HEK293T (cell line): ENCODE measurements at regions not wholly inside any gene's neighbourhood (a gene's known extent, or its start where the extent isn't known, plus 50 kb on each side); places are given as distances from the start of the nearest gene placed in this dataset.

Experiments
- ARNT ChIP-seq: fragments of 450-650 bp; IDR thresholded peaks from 2 replicates; pipeline ENCODE4 v1.6.1; 2017; ENCODE audit warnings: mild to moderate bottlenecking
- BHLHE40 ChIP-seq: fragments of 450-650 bp; IDR thresholded peaks from 2 replicates; pipeline ENCODE4 v1.6.1; 2016; ENCODE audit warnings: mild to moderate bottlenecking, moderate library complexity, borderline replicate concordance
- ELF4 ChIP-seq: fragments of 450-650 bp; IDR thresholded peaks from 2 replicates; pipeline ENCODE4 v1.6.1; 2017; ENCODE audit warnings: antibody characterized with exemption
- FOXA1 ChIP-seq: fragments of 450-650 bp; IDR thresholded peaks from 2 replicates; pipeline ENCODE4 v1.6.1; 2016; ENCODE audit warnings: mild to moderate bottlenecking
- FOXK2 ChIP-seq: fragments of 450-650 bp; IDR thresholded peaks from 2 replicates; pipeline ENCODE4 v1.6.1; 2016; ENCODE audit warnings: mild to moderate bottlenecking
- FOXM1 ChIP-seq: fragments of 450-650 bp; IDR thresholded peaks from 2 replicates; pipeline ENCODE4 v1.6.1; 2017; ENCODE audit warnings: mild to moderate bottlenecking, borderline replicate concordance
- HDGF ChIP-seq: fragments of 450-650 bp; IDR thresholded peaks from 2 replicates; pipeline ENCODE4 v1.6.1; 2017; ENCODE audit warnings: antibody characterized with exemption, borderline replicate concordance
- LEF1 ChIP-seq: fragments of 450-650 bp; IDR thresholded peaks from 2 replicates; pipeline ENCODE4 v1.6.1; 2017; ENCODE audit warnings: mild to moderate bottlenecking, borderline replicate concordance
- NFRKB ChIP-seq: fragments of 450-650 bp; IDR thresholded peaks from 2 replicates; pipeline ENCODE4 v1.6.1; 2016; ENCODE audit warnings: mild to moderate bottlenecking, moderate library complexity
- SP1 ChIP-seq: fragments of 450-650 bp; IDR thresholded peaks from 2 replicates; pipeline ENCODE4 v1.6.1; 2017
- TARDBP ChIP-seq: fragments of 450-650 bp; IDR thresholded peaks from 2 replicates; pipeline ENCODE4 v1.6.1; 2016
- TF ChIP-seq, protein P1 (sequence below): fragments of 450-650 bp; IDR thresholded peaks from 2 replicates; pipeline ENCODE4 v1.6.1; 2016

DNA sequence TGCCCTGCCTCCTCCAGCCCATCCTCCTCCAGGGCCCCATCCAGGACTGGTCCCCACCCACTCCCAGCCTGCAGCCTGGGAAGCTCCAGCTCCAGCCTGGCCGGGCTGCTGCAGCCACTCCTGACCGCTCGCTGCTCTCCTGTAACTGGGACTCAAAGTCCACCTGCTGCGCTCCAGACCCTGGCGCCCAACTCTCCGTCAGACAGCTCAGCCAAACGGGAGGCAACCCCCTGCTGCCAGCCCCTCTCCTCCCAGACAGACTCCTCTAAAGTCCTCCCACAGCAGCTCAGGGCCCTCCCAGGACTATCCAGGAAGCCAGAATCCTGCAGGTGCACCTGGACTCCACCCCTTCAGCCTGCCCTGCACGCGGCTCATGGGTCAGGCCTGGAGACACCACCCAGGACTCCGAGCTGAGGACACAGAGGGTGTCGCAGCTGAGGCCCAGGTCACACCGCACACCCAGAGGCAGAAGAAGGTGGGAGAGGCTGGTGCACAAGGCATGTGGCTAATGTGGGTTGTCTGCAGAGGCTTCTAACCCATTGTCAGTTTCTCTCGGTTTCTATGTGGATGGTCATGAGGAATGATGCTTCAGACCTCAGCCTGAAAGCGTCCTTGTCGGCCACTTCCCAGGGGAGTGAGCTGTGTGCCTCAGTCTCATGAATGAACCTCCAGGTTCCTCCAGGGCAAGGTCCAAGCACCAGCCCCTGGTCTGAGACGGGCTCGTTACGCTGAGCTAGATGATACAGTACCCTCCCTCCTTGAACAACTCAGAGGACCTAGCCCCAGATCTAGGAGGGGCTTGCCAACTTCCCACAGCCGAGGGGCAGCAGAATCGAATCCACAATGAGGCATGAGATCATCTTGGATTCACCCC lies 1514.8 kb downstream of the TBC1D22A start:
- TF ChIP-seq HDGF, result no peak
- no peak for TF ChIP-seq SP1
- TF ChIP-seq NFRKB, result no peak
- no peak for TF ChIP-seq LEF1
- TF ChIP-seq FOXM1, result no peak
- no peak for TF ChIP-seq FOXK2
- TF ChIP-seq, protein P1, sequence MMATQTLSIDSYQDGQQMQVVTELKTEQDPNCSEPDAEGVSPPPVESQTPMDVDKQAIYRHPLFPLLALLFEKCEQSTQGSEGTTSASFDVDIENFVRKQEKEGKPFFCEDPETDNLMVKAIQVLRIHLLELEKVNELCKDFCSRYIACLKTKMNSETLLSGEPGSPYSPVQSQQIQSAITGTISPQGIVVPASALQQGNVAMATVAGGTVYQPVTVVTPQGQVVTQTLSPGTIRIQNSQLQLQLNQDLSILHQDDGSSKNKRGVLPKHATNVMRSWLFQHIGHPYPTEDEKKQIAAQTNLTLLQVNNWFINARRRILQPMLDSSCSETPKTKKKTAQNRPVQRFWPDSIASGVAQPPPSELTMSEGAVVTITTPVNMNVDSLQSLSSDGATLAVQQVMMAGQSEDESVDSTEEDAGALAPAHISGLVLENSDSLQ, result no peak
- no peak for TF ChIP-seq BHLHE40
- TF ChIP-seq FOXA1, result no peak
- no peak for TF ChIP-seq ARNT
- TF ChIP-seq TARDBP, result no peak
- TF ChIP-seq ELF4, result no peak
